Upper lobe of right lung (tissue), 1 donor: ENCODE measurements at regions not wholly inside any gene's neighbourhood (a gene's known extent, or its start where the extent isn't known, plus 50 kb on each side); places are given as distances from the start of the nearest gene placed in this dataset.

Experiments used
- ATAC-seq: fragments of 200-7000 bp; cut with Tn5 transposase; one replicate; pipeline ENCODE4 v1.9.1; 2020; ENCODE audit warnings: mild to moderate bottlenecking, moderate library complexity
- DNase-seq: peaks from one replicate; pipeline ENCODE4 v3.0.0-alpha.2; 2020
- H3K27ac ChIP-seq: fragments of 200-600 bp; one replicate; pipeline ENCODE4 v1.8.0; 2022
- H3K27me3 ChIP-seq: fragments of 200-600 bp; one replicate; pipeline ENCODE4 v1.8.0; 2022; ENCODE audit warnings: mild to moderate bottlenecking
- H3K36me3 ChIP-seq: fragments of 200-600 bp; one replicate; pipeline ENCODE4 v1.8.0; 2022
- H3K4me1 ChIP-seq: fragments of 200-600 bp; one replicate; pipeline ENCODE4 v1.8.0; 2022
- H3K4me3 ChIP-seq: fragments of 200-600 bp; one replicate; pipeline ENCODE4 v1.8.0; 2022; ENCODE audit warnings: mild to moderate bottlenecking
- H3K9me3 ChIP-seq: fragments of 200-600 bp; one replicate; pipeline ENCODE4 v1.8.0; 2022
- CTCF ChIP-seq: fragments of 200-600 bp; IDR thresholded peaks from one replicate; pipeline ENCODE4 v1.8.0; 2022; ENCODE audit warnings: antibody characterized with exemption
- intact Hi-C: fragments of 100-400 bp; cut with DNase I; formaldehyde crosslinking; loops from one replicate; pipeline ENCODE4 v1.11.0; 2022
- donor health status: DM: no; HTN: yes; CAD: no; lungs with severe emphysema.

- Histone ChIP-seq H3K36me3 (no peaks in the 10 kb centered on the region), H3K4me3 (no peak overlapping the region), H3K9me3 (no peaks in the 10 kb centered on the region), H3K27ac (no peak overlapping the region), H3K4me1 (no peaks in the 10 kb centered on the region), H3K27me3 (peaks cover 41% of the 10 kb centered on the region)
- no peak for ATAC-seq
- TF ChIP-seq CTCF, result no peak
- DNase-seq, result no peak
- intact Hi-C loops, result no loop called here
Observed at GRCh38 chr1:181312946-181313345, 170.4 kb upstream of the CACNA1E start.

- ATAC-seq, result no peak
- no peak for TF ChIP-seq CTCF
- peaks cover 46% of the 10 kb centered on the region for H3K27me3 ChIP-seq
- intact Hi-C loops, result no loop called here
- no peaks in the 10 kb centered on the region for H3K4me1 ChIP-seq
- no peak overlapping the region for H3K27ac ChIP-seq
- no peak overlapping the region for H3K4me3 ChIP-seq
- no peaks in the 10 kb centered on the region for H3K9me3 ChIP-seq
- no peaks in the 10 kb centered on the region for H3K36me3 ChIP-seq
- no peak for DNase-seq
Observed at GRCh38 chr1:181313466-181313865, 169.9 kb upstream of the CACNA1E start.

GRCh38 chr1:181314010-181314409, 169.3 kb upstream of the CACNA1E start:
- Histone ChIP-seq H3K4me3 (no peak overlapping the region), H3K9me3 (no peaks in the 10 kb centered on the region), H3K4me1 (no peaks in the 10 kb centered on the region), H3K36me3 (no peaks in the 10 kb centered on the region), H3K27ac (no peak overlapping the region), H3K27me3 (peaks cover 52% of the 10 kb centered on the region)
- DNase-seq, result no peak
- no peak for ATAC-seq
- no peak for TF ChIP-seq CTCF
- intact Hi-C loops, result no loop called here

- Histone ChIP-seq H3K9me3 (no peaks in the 10 kb centered on the region), H3K27me3 (peaks cover 61% of the 10 kb centered on the region), H3K36me3 (no peaks in the 10 kb centered on the region), H3K27ac (no peak overlapping the region), H3K4me3 (no peak overlapping the region), H3K4me1 (no peaks in the 10 kb centered on the region)
- ATAC-seq (no peak), DNase-seq (no peak)
- TF ChIP-seq CTCF, result no peak
- intact Hi-C loops, result no loop called here
Observed at GRCh38 chr1:181314959-181315358, 168.4 kb upstream of the CACNA1E start.

GRCh38 chr1:181317261-181317930, 165.9 kb upstream of the CACNA1E start:
- Histone ChIP-seq H3K4me3 (no peak overlapping the region), H3K4me1 (no peaks in the 10 kb centered on the region), H3K36me3 (no peaks in the 10 kb centered on the region), H3K9me3 (no peaks in the 10 kb centered on the region), H3K27me3 (peaks cover 68% of the 10 kb centered on the region), H3K27ac (no peak overlapping the region)
- DNase-seq, result no peak
- intact Hi-C loops, result no loop called here
- TF ChIP-seq CTCF, result no peak
- ATAC-seq, result no peak
